ENCODE measurements at regions not wholly inside any gene's neighbourhood (a gene's known extent, or its start where the extent isn't known, plus 50 kb on each side); places are given as distances from the start of the nearest gene placed in this dataset.

GRCh38 chr2:11054783-11055678, 100.2 kb upstream of the SLC66A3 start:
- TF ChIP-seq, protein P1, sequence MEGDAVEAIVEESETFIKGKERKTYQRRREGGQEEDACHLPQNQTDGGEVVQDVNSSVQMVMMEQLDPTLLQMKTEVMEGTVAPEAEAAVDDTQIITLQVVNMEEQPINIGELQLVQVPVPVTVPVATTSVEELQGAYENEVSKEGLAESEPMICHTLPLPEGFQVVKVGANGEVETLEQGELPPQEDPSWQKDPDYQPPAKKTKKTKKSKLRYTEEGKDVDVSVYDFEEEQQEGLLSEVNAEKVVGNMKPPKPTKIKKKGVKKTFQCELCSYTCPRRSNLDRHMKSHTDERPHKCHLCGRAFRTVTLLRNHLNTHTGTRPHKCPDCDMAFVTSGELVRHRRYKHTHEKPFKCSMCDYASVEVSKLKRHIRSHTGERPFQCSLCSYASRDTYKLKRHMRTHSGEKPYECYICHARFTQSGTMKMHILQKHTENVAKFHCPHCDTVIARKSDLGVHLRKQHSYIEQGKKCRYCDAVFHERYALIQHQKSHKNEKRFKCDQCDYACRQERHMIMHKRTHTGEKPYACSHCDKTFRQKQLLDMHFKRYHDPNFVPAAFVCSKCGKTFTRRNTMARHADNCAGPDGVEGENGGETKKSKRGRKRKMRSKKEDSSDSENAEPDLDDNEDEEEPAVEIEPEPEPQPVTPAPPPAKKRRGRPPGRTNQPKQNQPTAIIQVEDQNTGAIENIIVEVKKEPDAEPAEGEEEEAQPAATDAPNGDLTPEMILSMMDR (IDR thresholded peaks at IDR 0.05; ENCODE audit: insufficient read depth in 1 of 2, low read depth in 1 of 2, low read length in 1 of 2, severe bottlenecking in 1 of 2, unreplicated experiment in 1 of 2), result no peak
- Mint-ChIP-seq H3K27ac (ENCODE audit: unreplicated experiment) (no peak overlapping the region), H3K36me3 (ENCODE audit: insufficient read depth, unreplicated experiment) (no peaks in the 10 kb centered on the region), H3K27me3 (ENCODE audit: insufficient read depth, unreplicated experiment) (peaks cover 10% of the 10 kb centered on the region), H3K9me3 (ENCODE audit: unreplicated experiment) (peaks cover under 1% of the 10 kb centered on the region), H3K4me1 (ENCODE audit: low read depth, unreplicated experiment) (no peaks in the 10 kb centered on the region), H3K4me3 (ENCODE audit: unreplicated experiment) (no peak overlapping the region)
- H3K4me3 ChIP-seq (ENCODE audit: low read depth, low read length), result no peak overlapping the region
- BruUV-seq (replicated peaks), result no TSS peak
- intact Hi-C loops (cut with micrococcal nuclease; ENCODE audit: unreplicated experiment), result no loop called here
- no peaks in the 10 kb centered on the region for H3K4me1 ChIP-seq
- CTCF ChIA-PET, result no interaction called here
- no peak for DNase-seq
- H3K36me3 ChIP-seq (ENCODE audit: control insufficient read depth, insufficient read depth, low read length), result no peaks in the 10 kb centered on the region
- POLR2A ChIA-PET, result no interaction called here
- peaks cover 2% of the 10 kb centered on the region; the same call in 1 of the 2 replicates for H3K27me3 ChIP-seq (replicated peaks; ENCODE audit: control insufficient read depth, insufficient read depth, low read length)
- peaks cover 6% of the 10 kb centered on the region; the same call in 1 of the 2 replicates for H3K9me3 ChIP-seq

DNA sequence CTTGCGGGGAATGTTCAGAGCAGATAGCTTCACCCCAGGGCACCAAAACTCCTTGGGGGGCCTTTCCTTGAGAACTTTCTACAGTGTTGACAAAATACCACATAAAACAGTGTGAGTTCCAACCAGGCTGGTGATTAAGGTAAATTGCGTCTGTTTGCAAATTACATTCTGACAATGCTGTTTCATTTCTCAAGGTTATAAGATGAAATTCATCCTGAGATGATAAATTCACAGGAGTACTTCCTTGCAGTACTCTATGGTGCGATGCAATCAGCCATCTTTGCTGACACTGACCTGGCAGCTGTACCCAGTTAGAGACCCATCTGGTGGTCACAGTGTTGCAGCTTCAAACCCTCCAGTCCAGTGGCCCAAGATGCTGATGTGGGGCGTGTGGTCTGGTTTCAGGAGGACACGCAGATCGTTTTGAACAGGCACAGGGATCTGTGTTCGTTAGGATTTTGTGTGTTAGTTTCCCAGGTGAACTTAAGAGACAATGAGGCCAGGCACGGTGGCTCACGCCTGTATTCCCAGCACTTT, 99.5 kb upstream of the SLC66A3 start:
- ChIA-PET POLR2A (no interaction called here), CTCF (no interaction called here)
- Histone ChIP-seq H3K27me3 (replicated peaks; ENCODE audit: control insufficient read depth, insufficient read depth, low read length) (peaks cover 2% of the 10 kb centered on the region; the same call in 1 of the 2 replicates), H3K4me3 (ENCODE audit: low read depth, low read length) (no peak overlapping the region), H3K9me3 (peaks cover 13% of the 10 kb centered on the region; the same call in 1 of the 2 replicates), H3K36me3 (ENCODE audit: control insufficient read depth, insufficient read depth, low read length) (no peaks in the 10 kb centered on the region), H3K4me1 (no peaks in the 10 kb centered on the region)
- Mint-ChIP-seq H3K4me3 (ENCODE audit: unreplicated experiment) (no peak overlapping the region), H3K9me3 (ENCODE audit: unreplicated experiment) (peaks cover 7% of the 10 kb centered on the region), H3K36me3 (ENCODE audit: insufficient read depth, unreplicated experiment) (no peaks in the 10 kb centered on the region), H3K4me1 (ENCODE audit: low read depth, unreplicated experiment) (no peaks in the 10 kb centered on the region), H3K27me3 (ENCODE audit: insufficient read depth, unreplicated experiment) (peaks cover 6% of the 10 kb centered on the region), H3K27ac (ENCODE audit: unreplicated experiment) (no peak overlapping the region)
- DNase-seq, result no peak
- intact Hi-C loops (cut with micrococcal nuclease; ENCODE audit: unreplicated experiment), result no loop called here
- TF ChIP-seq, protein P1 (IDR thresholded peaks at IDR 0.05; ENCODE audit: insufficient read depth in 1 of 2, low read depth in 1 of 2, low read length in 1 of 2, severe bottlenecking in 1 of 2, unreplicated experiment in 1 of 2), result no peak
- no TSS peak for BruUV-seq (replicated peaks)

- H3K27me3 ChIP-seq (replicated peaks; ENCODE audit: control insufficient read depth, insufficient read depth, low read length), result peaks cover 2% of the 10 kb centered on the region; the same call in 1 of the 2 replicates
- Mint-ChIP-seq H3K27ac (ENCODE audit: unreplicated experiment) (no peak overlapping the region), H3K4me1 (ENCODE audit: low read depth, unreplicated experiment) (no peaks in the 10 kb centered on the region), H3K36me3 (ENCODE audit: insufficient read depth, unreplicated experiment) (no peaks in the 10 kb centered on the region), H3K9me3 (ENCODE audit: unreplicated experiment) (peaks cover 14% of the 10 kb centered on the region), H3K4me3 (ENCODE audit: unreplicated experiment) (no peak overlapping the region), H3K27me3 (ENCODE audit: insufficient read depth, unreplicated experiment) (peaks cover 3% of the 10 kb centered on the region)
- H3K4me1 ChIP-seq, result no peaks in the 10 kb centered on the region
- H3K9me3 ChIP-seq, result peaks cover 18% of the 10 kb centered on the region; the same call in 1 of the 2 replicates
- ChIA-PET POLR2A (no interaction called here), CTCF (interaction anchor here (0.7 kb wide), 1 partner anchor 112 kb away, joined by 5 read pairs; no protein-coding TSS in a partner anchor)
- intact Hi-C loops (cut with micrococcal nuclease; ENCODE audit: unreplicated experiment), result no loop called here
- TF ChIP-seq, protein P1 (IDR thresholded peaks at IDR 0.05; ENCODE audit: insufficient read depth in 1 of 2, low read depth in 1 of 2, low read length in 1 of 2, severe bottlenecking in 1 of 2, unreplicated experiment in 1 of 2), result no peak
- no peak overlapping the region for H3K4me3 ChIP-seq (ENCODE audit: low read depth, low read length)
- no peak for DNase-seq
- no peaks in the 10 kb centered on the region for H3K36me3 ChIP-seq (ENCODE audit: control insufficient read depth, insufficient read depth, low read length)
- no TSS peak for BruUV-seq (replicated peaks)
Observed at GRCh38 chr2:11056614-11057013, 98.7 kb upstream of the SLC66A3 start.
